GM21528 (cell line): ENCODE measurements at regions not wholly inside any gene's neighbourhood (a gene's known extent, or its start where the extent isn't known, plus 50 kb on each side); places are given as distances from the start of the nearest gene placed in this dataset.

Experiments used
- ATAC-seq: cut with Tn5 transposase; IDR thresholded peaks from one replicate; pipeline ENCODE4 v1.9.1; 2021; ENCODE audit warnings: mild to moderate bottlenecking, moderate library complexity; ENCODE audit not compliant: unreplicated experiment, low FRiP score

GRCh38 chr13:34277936-34278335, 460.0 kb downstream of the RFC3 start:
- no peak for ATAC-seq

- no peak for ATAC-seq
These were observed 460.8 kb downstream of the RFC3 start for GRCh38 chr13:34278780-34279179.

- no peak for ATAC-seq
These were observed 472.7 kb downstream of the RFC3 start for GRCh38 chr13:34290661-34291060.

GRCh38 chr13:34294483-34295129, 476.7 kb downstream of the RFC3 start:
- no peak for ATAC-seq

GRCh38 chr13:34300559-34300958, 482.6 kb downstream of the RFC3 start:
- no peak for ATAC-seq

- no peak for ATAC-seq
These were observed 484.6 kb downstream of the RFC3 start for GRCh38 chr13:34302596-34302995.

- ATAC-seq: no peak
These were observed 485.4 kb downstream of the RFC3 start for GRCh38 chr13:34303346-34303745.

- ATAC-seq: no peak
These were observed 489.7 kb downstream of the RFC3 start for GRCh38 chr13:34307607-34308006.

GRCh38 chr13:34308725-34309124, 490.8 kb downstream of the RFC3 start:
- no peak for ATAC-seq

- no peak for ATAC-seq
These were observed 492.6 kb downstream of the RFC3 start for GRCh38 chr13:34310539-34310938.

GRCh38 chr13:34311251-34311650, 493.3 kb downstream of the RFC3 start:
- no peak for ATAC-seq

GRCh38 chr13:34312578-34312977, 494.6 kb downstream of the RFC3 start:
- ATAC-seq: no peak

- ATAC-seq: no peak
These were observed 502.1 kb downstream of the RFC3 start for GRCh38 chr13:34320084-34320483.

GRCh38 chr13:34322014-34322742, 504.2 kb downstream of the RFC3 start:
- no peak for ATAC-seq

- ATAC-seq: no peak
These were observed 504.8 kb downstream of the RFC3 start for GRCh38 chr13:34322743-34323074.

GRCh38 chr13:34335014-34336007, 517.4 kb downstream of the RFC3 start:
- ATAC-seq: no peak

- ATAC-seq: no peak
These were observed 520.2 kb downstream of the RFC3 start for GRCh38 chr13:34338102-34338501.

- no peak for ATAC-seq
These were observed 522.6 kb downstream of the RFC3 start for GRCh38 chr13:34340534-34340933.

- no peak for ATAC-seq
These were observed 525.5 kb downstream of the RFC3 start for GRCh38 chr13:34343413-34343940.

GRCh38 chr13:34344816-34345215, 526.9 kb downstream of the RFC3 start:
- no peak for ATAC-seq
